ENCODE measurements at regions not wholly inside any gene's neighbourhood (a gene's known extent, or its start where the extent isn't known, plus 50 kb on each side); places are given as distances from the start of the nearest gene placed in this dataset.

- no peak for DNase-seq
Observed at GRCh38 chr12:63226792-63227463, 75.9 kb upstream of the AVPR1A start.

DNA sequence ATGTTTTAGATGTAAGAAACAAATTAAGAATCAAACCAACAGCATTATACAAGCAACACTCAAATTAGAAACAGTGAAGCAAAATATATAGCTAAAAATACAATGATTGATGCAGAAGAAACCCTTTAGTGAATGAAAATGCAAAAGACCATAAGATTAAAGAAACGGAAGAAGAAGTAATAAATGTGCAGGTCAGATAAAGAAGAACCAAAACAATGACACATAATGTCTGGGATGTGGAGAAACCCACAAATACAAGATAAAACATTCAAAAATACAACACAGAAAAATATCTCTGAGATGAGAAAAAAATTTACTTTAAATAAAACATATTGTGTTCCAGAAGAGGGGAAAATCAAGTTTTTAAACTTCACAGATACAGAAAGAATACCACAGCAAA, 73.4 kb upstream of the AVPR1A start:
- no peak for DNase-seq

- DNase-seq: no peak
Observed at GRCh38 chr12:63223128-63223527, 72.1 kb upstream of the AVPR1A start.

- DNase-seq: no peak
Observed at GRCh38 chr12:63222582-63222981, 71.6 kb upstream of the AVPR1A start.

GRCh38 chr12:63220921-63221320, 69.9 kb upstream of the AVPR1A start:
- DNase-seq: no peak

DNA sequence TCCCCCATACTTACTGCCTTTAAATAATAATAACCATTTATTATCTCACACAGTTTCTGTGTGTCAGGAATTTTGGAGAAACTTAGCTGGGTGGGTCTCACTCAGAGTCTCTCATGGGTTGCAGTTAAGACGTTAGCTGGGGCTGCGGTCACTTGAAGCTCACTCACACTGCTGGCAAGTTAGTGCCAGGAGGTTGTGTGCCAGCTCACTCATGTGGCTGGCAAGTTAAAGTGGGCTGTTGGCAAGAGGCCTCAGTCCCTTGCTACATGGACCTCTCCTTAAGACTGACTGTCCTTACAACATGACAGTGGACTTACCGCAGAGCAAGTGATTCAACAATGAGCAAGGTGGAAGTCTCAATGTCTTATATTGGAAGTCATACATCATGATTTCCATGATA, 61.3 kb upstream of the AVPR1A start:
- DNase-seq: no peak

- DNase-seq: no peak
Observed at GRCh38 chr12:63208956-63209355, 58.0 kb upstream of the AVPR1A start.

- no peak for DNase-seq
Observed at GRCh38 chr12:63206909-63207308, 55.9 kb upstream of the AVPR1A start.

GRCh38 chr12:63206494-63206893, 55.5 kb upstream of the AVPR1A start:
- no peak for DNase-seq

Measured in T-helper 1 cell (primary cell).